MM.1S (cell line): ENCODE measurements at regions not wholly inside any gene's neighbourhood (a gene's known extent, or its start where the extent isn't known, plus 50 kb on each side); places are given as distances from the start of the nearest gene placed in this dataset.

Experiments used
- DNase-seq: peaks from one replicate; pipeline ENCODE4 v3.0.0-alpha.2; 2015
- H2AFZ ChIP-seq: fragments of 300-600 bp; sonication (generic); 2 replicates; pipeline ENCODE4 v1.6.0; 2016; ENCODE audit warnings: antibody characterized with exemption, low read length
- H3F3A ChIP-seq: fragments of 300-600 bp; sonication (generic); 2 replicates; pipeline ENCODE4 v1.6.1; 2016; ENCODE audit warnings: mild to moderate bottlenecking, antibody characterized with exemption, low read length, moderate library complexity, mixed read lengths; ENCODE audit not compliant: insufficient read depth
- H3K27ac ChIP-seq: fragments of 300-600 bp; sonication (generic); 2 replicates; pipeline ENCODE4 v1.5.1; 2016; ENCODE audit warnings: mild to moderate bottlenecking, low read length
- H3K27me3 ChIP-seq: fragments of 300-600 bp; sonication (generic); replicated peaks from 2 replicates; pipeline ENCODE4 v1.6.0; 2016; ENCODE audit warnings: low read length; ENCODE audit not compliant: insufficient read depth
- H3K36me3 ChIP-seq: fragments of 300-600 bp; sonication (generic); replicated peaks from 2 replicates; pipeline ENCODE4 v1.6.1; 2016; ENCODE audit warnings: mild to moderate bottlenecking, low read length, mixed read lengths; ENCODE audit not compliant: insufficient read depth
- H3K4me1 ChIP-seq: fragments of 300-600 bp; sonication (generic); 2 replicates; pipeline ENCODE4 v1.6.1; 2016; ENCODE audit warnings: low read length, mixed read lengths
- H3K4me2 ChIP-seq: fragments of 300-600 bp; sonication (generic); 2 replicates; pipeline ENCODE4 v1.6.0; 2016; ENCODE audit warnings: low read depth, low read length
- H3K4me3 ChIP-seq: fragments of 300-600 bp; sonication (generic); 2 replicates; pipeline ENCODE4 v1.5.1; 2016; ENCODE audit warnings: low read length, mixed read lengths
- H3K79me2 ChIP-seq: fragments of 300-600 bp; sonication (generic); 2 replicates; pipeline ENCODE4 v1.6.1; 2016; ENCODE audit warnings: mixed run types, low read length, mixed read lengths
- H3K9ac ChIP-seq: fragments of 300-600 bp; sonication (generic); 2 replicates; pipeline ENCODE4 v1.6.1; 2016; ENCODE audit warnings: low read length, mixed read lengths
- H3K9me2 ChIP-seq: fragments of 300-600 bp; sonication (generic); replicated peaks from 2 replicates; pipeline ENCODE4 v1.6.1; 2016; ENCODE audit warnings: mild to moderate bottlenecking, low read length, mixed read lengths; ENCODE audit not compliant: insufficient read depth
- H3K9me3 ChIP-seq: fragments of 300-600 bp; sonication (generic); replicated peaks from 2 replicates; pipeline ENCODE4 v1.6.1; 2016; ENCODE audit warnings: mild to moderate bottlenecking, low read length, mixed read lengths; ENCODE audit not compliant: insufficient read depth
- H4K20me1 ChIP-seq: fragments of 300-600 bp; sonication (generic); 2 replicates; pipeline ENCODE4 v1.6.1; 2016; ENCODE audit warnings: mild to moderate bottlenecking, low read length, moderate library complexity, mixed read lengths; ENCODE audit not compliant: insufficient read depth
- CTCF ChIP-seq: fragments of 300-600 bp; sonication (generic); IDR thresholded peaks from 2 replicates; pipeline ENCODE4 v1.5.1; 2016; ENCODE audit warnings: antibody characterized with exemption, low read length, mixed read lengths
- EZH2 ChIP-seq: fragments of 300-600 bp; sonication (generic); optimal IDR thresholded peaks from 2 replicates; pipeline ENCODE3; 2017; ENCODE audit warnings: low read depth, mild to moderate bottlenecking, antibody characterized with exemption, low read length, mixed read lengths
- EZH2phosphoT487 ChIP-seq: fragments of 300-600 bp; sonication (generic); IDR thresholded peaks from 2 replicates; pipeline ENCODE4 v1.6.1; 2018; ENCODE audit warnings: antibody characterized with exemption, low read length

GRCh38 chr18:77547757-77548156 lies 298.1 kb downstream of the GALR1 start:
- Histone ChIP-seq H3F3A (no peaks in the 10 kb centered on the region), H2AFZ (no peak overlapping the region), H3K4me1 (no peaks in the 10 kb centered on the region), H3K9me3 (no peaks in the 10 kb centered on the region), H3K9me2 (no peaks in the 10 kb centered on the region), H3K79me2 (no peaks in the 10 kb centered on the region), H3K4me2 (no peak overlapping the region), H3K4me3 (no peak overlapping the region), H3K27me3 (no peaks in the 10 kb centered on the region), H3K9ac (no peak overlapping the region), H3K27ac (no peak overlapping the region), H3K36me3 (no peaks in the 10 kb centered on the region), H4K20me1 (no peaks in the 10 kb centered on the region)
- no peak for DNase-seq
- TF ChIP-seq EZH2 (no peak), CTCF (no peak), EZH2phosphoT487 (no peak)

- Histone ChIP-seq H3K36me3 (no peaks in the 10 kb centered on the region), H3F3A (no peaks in the 10 kb centered on the region), H3K4me3 (no peak overlapping the region), H3K9ac (no peak overlapping the region), H3K9me3 (no peaks in the 10 kb centered on the region), H3K4me1 (no peaks in the 10 kb centered on the region), H3K9me2 (no peaks in the 10 kb centered on the region), H2AFZ (no peak overlapping the region), H3K79me2 (no peaks in the 10 kb centered on the region), H3K4me2 (no peak overlapping the region), H3K27me3 (no peaks in the 10 kb centered on the region), H4K20me1 (no peaks in the 10 kb centered on the region), H3K27ac (no peak overlapping the region)
- TF ChIP-seq CTCF (no peak), EZH2phosphoT487 (no peak), EZH2 (no peak)
- DNase-seq, result no peak
These were observed 299.3 kb downstream of the GALR1 start for GRCh38 chr18:77548790-77549420.

GRCh38 chr18:77550625-77551024 lies 301.0 kb downstream of the GALR1 start:
- H3K27ac ChIP-seq, result no peak overlapping the region
- H3K9ac ChIP-seq, result no peak overlapping the region
- no peak overlapping the region for H3K4me2 ChIP-seq
- H3K4me1 ChIP-seq, result no peaks in the 10 kb centered on the region
- H3F3A ChIP-seq, result no peaks in the 10 kb centered on the region
- no peak for TF ChIP-seq EZH2
- TF ChIP-seq EZH2phosphoT487, result no peak
- no peak for TF ChIP-seq CTCF
- H2AFZ ChIP-seq, result no peak overlapping the region
- no peaks in the 10 kb centered on the region for H3K9me2 ChIP-seq
- H3K27me3 ChIP-seq, result no peaks in the 10 kb centered on the region
- no peaks in the 10 kb centered on the region for H3K36me3 ChIP-seq
- no peak overlapping the region for H3K4me3 ChIP-seq
- H3K79me2 ChIP-seq, result no peaks in the 10 kb centered on the region
- no peaks in the 10 kb centered on the region for H4K20me1 ChIP-seq
- DNase-seq, result no peak
- H3K9me3 ChIP-seq, result no peaks in the 10 kb centered on the region
